HUDEP-2 (cell line): ENCODE measurements at regions not wholly inside any gene's neighbourhood (a gene's known extent, or its start where the extent isn't known, plus 50 kb on each side); places are given as distances from the start of the nearest gene placed in this dataset.

Source experiments
- DNase-seq, 76 experiments: peaks; one replicate each; lab custom pipeline; 2025; ENCODE audit not compliant: unreplicated experiment in 76 of 76; lab: John Stamatoyannopoulos, UW

DNA sequence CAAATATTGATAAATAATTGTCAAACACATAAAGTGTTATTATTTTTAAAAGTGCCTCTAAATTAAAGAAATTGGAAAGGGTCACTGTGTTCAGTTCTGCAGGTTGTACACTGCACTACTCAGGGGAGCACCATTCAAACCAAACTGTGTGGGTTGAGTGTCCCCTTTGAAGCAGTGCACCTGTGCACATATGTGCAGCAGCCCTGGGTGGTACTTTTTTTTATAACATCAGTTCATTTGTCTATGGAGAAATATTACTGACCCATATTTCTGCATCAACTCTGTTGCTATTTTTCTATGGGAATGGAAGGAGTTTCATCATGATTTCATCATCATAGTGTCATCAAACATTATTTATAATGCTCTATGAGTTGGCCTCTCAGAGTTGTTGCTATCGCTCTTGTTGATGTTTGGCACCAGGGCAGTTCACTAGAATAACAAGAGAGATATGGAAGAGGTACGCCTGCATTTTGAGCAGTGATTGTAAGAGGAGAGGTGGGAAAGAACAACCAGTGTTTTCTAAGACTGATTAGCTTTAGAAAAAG is 457.6 kb downstream of the TFAP2A start:
- no peak for DNase-seq

DNA sequence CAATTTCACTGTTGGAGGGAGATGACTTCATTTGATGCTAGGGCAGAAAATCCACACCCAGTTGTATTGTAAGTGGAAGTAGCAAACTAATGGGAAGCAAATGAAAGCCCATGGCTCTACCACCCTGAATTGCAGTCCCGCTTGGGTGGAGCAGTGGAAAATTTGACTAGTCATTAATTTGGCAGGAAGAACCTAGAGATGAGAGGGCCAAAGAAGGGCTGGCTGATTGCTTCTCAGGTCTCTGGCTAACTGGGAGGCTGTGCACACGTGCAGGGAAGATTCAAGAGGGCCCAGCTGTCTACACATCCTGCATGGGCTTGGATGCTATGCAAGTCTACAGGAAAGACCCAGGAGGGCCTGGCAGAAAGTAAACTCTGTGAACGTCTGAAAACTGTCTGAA is 466.2 kb downstream of the TFAP2A start:
- DNase-seq = no peak

DNA sequence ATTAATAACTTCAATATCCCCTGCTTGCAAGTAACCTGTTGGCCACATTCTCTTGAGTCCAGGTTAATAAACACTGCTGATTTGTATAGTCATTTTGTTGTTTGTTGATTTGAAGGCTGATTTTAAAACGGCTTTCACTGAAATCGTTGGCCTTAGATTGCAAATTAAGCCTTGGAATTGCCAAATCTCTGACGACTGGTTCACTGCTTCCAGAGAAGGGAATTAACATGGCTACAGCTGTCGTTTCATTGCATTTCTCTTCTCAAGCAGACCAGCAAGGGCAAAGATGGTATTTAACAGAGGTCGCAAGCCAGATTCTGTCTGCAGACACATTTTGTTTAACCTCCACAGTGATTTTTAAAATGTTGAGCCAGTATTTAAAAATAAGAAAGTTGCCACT is 470.9 kb downstream of the TFAP2A start:
- DNase-seq = no peak

DNA sequence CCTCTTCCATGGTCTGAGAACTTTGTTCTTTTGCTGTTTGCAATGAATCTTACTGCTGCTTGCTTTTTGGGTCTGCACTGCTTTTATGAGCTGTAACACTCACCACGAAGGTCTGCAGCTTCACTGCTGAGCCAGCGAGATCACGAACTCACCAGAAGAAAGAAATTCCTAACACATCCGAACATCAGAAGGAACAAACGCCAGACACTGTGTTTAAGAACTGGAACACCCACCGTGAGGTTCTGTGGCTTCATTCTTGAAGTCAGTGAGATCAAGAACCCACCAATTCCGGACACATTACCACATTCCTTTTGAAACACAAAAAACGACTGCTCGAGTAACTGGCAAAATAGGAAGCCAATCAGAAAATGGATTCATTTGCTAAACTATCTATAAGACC is 471.8 kb downstream of the TFAP2A start:
- no peak for DNase-seq

DNA sequence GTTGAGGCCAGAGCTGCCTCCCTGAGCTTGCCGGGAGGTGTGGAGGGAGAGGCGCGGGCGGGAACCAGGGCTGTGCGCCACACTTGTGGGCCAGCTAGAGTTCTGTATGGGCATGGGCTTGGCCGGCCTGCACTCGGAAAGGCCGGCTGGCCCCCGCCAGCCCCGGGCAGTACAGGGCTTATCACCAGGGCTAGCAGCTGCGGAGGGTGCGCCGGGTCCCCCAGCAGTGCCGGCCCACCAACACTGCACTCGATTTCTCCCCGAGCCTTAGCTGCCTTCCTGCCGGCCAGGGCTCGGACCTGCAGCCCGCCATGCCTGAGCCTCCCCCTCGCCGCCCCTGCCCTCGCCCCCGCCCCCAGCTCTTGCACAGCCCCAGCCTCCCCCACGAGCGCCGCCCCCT is 472.7 kb downstream of the TFAP2A start:
- DNase-seq = no peak

DNA sequence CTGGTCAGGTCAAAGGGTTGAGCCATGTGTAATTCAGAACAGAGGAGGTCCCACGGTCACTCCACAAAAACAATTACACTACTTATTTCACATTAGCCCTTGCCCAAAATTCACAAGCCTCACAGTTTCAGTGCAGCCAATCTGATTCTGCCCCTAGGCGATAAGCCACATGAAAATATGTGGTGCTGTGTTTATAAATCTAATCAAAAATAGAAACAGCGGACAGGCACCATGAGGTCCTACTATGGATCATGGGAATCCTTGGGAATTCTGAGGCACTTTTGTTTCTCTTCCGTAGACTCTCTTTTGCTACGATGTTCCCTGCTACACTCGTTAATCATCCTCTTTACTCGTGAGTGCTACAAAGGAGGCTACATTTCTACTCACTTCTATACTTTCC is 476.1 kb downstream of the TFAP2A start:
- no peak for DNase-seq

DNA sequence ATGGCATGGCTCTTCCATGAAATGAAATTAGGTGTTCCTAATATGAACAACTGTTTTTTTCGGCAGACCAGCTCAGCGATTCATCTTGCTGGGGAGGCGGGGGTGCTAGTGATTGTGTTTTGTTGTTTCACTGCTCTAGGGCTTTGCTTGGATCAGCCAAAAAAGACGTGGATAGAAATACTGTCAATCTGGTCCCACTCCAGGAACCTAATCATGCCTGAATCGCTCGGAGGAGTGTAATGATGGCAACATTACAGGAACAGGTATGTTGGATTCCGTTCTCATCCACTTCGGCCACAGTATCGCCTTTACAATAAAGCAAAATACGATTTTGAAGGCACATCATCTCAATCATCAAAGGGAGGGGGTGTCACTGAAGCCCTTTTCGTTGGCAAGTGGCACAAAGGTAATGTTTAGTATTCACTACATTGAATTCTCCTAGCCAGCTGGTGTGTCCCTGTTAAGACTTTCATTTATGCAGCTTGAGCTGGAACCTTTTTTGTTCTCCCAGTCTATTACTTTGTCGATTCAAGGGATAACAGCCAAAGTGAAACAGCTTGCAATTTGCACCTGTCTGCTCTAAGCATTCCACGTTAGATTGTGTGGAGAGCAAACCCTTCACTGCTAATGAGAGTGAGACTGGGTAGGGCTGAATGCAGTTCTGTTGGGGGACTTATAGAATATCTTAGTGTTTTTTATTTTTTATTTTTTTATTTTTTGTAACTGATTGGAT is 477.7 kb downstream of the TFAP2A start:
- DNase-seq = no peak

DNA sequence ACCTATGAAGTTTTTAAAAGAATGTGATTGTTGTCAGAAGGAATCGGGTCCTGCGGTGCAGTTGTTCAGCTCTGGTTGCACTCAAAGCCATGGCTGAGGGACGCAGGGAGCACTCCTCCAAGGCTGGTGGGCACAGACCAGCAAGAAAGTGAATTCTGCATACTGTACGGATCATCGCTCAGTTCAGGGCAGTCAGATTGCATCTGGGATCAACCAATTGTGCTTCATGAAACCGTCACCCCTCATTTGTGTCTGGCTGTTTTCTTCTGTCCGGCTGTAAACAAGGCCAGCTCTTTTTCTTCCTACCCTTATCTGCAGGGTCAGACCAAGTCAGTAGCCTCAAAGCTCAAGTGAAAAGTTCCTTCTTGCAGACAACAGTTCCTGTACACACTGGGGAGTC is 478.3 kb downstream of the TFAP2A start:
- no peak for DNase-seq

DNA sequence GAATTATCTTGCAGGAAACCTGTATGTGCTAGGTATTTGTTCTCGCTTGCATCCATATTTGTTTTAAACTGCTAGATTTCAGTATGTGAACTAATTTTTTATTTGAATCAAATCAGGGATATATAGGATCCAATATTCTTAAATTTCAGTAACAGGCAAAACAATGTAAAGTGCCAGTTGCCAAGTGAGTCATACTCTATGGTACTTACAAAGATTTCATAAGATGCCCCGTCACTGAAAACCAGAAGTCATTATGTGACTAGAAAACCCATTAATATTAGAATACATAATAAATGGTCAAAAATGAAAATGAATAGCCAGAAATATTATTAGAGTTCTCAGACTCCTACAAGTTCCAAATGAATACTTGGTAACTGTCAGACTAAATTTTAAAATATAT is 481.2 kb downstream of the TFAP2A start:
- DNase-seq = no peak

DNA sequence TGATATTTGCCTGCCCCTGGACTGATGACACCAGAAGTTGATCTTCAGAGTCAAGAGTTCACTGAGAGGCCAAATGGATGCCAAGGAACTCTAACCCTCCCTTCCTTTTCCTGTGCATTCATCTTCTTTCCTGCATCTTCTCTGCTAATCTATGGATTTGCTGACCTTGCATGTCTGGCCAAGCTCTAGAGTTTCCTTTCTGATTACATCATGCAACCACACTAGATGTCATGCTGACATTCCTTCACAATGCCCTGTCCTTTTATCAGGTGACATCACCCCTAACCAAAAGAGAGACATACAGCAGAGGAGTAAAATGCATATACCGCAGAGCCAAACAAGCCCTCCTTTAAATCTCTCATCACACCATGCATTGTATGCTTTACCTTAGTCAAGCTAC is 487.6 kb downstream of the TFAP2A start:
- DNase-seq = no peak

DNA sequence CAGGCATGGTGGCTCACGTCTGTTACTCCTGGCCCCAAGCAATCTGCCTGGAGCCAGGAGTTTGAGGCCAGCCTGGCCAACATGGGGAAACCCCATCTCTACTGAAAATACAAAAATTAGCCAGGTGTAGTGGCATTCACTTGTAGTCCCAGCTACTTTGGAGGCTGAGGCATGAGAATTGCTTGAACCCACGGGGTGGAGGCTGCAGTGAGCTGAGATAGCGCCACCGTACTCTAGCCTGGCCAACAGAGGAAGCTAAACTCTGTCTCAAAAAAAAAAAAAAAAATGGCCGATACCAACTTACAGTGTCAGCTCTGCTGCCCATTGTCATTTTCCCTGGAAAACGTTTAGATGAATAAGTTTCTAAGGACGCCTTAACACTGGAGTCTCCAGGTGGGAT is 489.9 kb downstream of the TFAP2A start:
- no peak for DNase-seq

DNA sequence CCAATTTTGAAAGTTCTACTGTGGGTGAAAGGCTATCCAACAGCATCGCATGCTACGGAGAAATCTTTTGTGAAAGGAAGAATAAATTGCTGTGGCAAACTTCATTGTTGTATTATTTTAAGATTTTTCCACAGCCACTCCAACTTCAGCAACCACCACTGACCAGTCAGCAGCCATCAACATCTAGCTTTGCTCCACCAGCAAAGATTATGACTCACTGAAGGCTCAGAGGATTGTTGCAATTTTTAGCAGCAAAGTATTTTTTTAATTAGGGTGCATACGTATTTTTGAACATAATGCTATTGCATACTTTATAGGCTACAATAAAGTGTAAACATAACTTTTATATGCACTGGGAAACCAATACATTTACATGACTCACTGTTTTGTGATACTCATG is 493.5 kb downstream of the TFAP2A start:
- DNase-seq = no peak

DNA sequence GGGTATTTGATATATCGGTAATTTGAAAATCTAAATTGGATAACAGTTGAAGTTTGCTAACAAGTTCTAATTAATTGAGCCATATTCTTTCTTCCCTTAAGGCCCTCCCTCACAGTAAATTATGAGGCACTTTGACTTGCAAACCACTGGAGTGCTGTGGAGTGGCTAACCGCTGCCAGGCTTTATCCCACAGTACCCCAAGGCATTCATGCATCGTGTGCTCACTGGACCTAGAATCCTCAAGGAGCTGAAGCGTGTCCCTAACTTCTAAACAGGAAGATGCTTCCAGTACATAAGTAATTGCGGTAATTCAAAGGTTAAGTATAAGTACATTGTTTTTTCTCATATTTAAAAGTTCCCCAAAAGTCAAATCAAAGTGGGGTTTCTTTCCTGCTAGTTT is 499.9 kb downstream of the TFAP2A start:
- DNase-seq = no peak

DNA sequence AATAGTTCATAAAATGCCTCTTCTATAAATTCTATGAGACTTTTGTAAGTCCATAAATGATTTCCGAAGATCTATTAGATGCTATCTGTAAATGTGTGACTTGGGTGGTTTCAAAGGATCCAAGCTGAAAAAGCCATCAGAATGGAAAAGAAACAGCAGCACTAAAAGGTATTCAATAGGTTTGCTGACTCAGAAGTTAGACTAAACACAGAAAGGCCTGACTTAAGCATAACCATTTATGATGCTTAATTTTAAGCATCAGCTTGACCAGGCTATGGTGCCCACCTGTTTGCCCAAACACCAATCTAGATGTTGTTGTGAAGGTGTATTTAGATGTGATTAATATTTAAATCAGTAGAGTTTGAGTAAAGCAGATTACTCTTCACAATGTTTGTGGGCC is 513.5 kb downstream of the TFAP2A start:
- DNase-seq = no peak

DNA sequence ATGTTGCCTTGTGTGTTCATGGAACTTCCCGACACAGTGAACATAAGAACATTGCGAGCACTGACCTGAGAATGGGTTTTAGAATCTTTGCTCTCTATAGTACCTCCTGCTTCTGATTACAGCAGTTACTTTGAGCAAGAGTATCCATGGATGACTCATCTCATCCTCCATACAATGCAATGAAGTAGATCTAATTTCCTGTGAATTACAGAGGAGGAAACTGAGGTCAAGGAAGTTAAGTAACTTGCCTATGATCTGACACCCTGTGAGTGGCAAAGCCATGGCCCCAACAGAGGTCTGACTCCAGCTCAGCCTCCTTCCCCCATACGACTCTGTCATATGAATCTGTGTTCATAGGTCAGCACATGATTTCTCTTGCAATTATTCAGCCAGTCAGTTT is 518.1 kb downstream of the TFAP2A start:
- no peak for DNase-seq

DNA sequence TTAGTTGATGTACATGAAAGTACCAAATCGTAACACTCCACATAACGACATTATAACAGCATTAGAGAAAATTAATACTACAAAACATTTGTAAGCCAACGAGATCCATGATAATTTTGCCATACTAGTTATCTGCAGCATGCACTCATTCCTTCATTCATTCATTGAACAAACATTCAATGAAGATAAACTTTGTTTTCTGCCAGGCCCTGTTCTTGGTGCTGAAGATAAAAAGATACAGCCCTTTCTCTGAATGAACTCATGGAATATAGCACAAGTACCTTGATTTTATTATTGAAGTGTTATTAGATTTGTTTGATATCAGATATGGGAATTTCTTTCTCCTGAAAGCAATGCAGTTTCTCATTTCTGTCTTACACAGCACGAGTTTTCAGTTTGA is 524.0 kb downstream of the TFAP2A start:
- no peak for DNase-seq

DNA sequence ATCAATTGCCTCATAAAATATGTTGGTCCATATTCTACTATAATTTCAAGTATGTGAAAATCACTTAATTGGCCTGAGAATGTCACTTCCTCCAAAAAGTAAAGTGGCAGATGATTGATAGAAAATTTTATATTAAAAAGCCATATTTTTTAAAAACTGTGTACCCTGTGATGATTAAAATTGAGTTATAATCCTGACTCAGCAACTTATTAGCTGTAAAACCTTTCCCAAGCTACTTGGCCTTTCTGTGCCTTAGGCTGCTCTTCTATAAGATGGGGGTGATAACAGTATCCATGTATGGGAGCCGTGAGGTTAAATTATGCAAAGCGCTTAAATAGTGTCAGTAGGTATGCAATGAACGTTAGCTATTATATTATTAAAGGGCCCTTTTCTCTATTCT is 524.4 kb downstream of the TFAP2A start:
- DNase-seq = no peak

DNA sequence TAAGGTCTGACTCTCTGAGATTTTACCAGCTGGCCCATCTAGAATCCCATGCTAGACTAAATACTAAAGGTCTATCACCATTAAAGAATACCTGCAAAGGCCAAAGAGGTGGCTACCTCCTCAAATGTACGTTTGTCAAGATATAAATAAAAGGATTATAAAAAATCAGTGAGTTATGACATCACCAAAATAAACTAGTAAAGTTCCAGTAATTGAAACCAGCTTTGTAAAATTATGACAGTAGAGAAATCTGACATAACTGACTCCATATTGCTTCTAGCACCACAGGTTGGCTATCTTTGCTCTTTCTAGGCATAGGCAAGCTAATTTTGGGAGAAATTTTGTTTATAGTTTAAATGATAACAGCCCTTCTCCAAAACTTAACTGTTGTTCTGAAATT is 536.3 kb downstream of the TFAP2A start:
- no peak for DNase-seq

DNA sequence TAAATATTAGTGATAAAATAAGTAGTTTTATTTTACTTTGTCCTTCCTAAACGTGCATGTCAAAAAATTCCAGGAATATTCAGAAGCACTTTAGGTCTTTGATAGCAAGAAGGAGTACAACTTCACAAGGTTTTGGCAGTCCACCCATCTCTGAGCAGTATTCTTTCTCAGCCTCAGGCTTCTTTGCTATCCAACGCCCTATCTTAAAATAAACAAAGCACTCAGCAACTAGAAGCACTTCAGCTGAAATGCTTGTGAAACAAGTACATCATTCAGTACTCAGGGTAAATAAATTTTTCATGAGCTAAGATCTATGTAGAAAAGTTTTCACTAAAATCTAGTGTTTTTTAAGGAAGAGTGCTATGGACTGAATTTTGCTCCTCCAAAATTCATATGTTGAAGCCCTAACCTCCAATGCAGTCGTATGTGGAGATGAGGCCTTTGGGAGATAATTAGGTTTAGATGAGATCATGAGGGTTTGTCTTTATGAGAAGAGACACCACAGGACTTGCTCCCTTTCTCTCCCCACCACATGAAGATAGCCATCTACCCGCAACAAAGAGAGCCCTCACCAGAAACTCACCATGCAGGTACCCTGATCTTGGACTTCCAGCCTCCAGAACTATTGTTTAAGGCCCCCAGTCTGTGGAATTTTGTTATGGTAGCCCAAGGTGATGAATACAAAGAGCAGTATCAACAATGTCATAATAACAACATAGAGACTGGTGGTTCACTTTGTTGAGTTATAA is 539.1 kb downstream of the TFAP2A start:
- DNase-seq = no peak

DNA sequence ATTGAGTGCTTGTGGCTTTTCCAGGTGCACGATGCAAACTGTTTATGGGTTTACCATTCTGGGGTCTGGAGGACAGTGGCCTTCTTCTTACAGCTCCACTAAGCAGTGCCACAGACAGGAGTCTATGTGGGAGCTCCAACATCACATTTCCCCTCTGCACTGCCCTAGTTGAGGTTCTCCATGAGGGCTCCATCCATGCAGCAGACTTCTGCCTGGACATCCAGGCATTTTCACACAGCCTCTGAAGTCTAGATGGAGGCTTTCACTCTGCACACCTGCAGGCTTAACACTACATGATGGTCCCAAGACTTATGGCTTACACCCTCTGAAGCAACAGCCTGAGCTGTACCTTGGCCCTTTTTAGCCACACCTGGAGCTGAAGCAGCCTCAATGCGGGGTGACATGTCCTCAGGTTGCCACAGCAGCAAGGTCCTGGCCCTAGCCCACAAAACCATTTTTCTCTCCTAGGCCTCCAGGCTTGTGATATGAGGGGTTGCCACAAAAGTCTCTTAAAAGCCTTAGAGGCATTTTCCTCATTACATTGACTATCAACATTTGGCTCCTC is 552.2 kb downstream of the TFAP2A start:
- DNase-seq = no peak

DNA sequence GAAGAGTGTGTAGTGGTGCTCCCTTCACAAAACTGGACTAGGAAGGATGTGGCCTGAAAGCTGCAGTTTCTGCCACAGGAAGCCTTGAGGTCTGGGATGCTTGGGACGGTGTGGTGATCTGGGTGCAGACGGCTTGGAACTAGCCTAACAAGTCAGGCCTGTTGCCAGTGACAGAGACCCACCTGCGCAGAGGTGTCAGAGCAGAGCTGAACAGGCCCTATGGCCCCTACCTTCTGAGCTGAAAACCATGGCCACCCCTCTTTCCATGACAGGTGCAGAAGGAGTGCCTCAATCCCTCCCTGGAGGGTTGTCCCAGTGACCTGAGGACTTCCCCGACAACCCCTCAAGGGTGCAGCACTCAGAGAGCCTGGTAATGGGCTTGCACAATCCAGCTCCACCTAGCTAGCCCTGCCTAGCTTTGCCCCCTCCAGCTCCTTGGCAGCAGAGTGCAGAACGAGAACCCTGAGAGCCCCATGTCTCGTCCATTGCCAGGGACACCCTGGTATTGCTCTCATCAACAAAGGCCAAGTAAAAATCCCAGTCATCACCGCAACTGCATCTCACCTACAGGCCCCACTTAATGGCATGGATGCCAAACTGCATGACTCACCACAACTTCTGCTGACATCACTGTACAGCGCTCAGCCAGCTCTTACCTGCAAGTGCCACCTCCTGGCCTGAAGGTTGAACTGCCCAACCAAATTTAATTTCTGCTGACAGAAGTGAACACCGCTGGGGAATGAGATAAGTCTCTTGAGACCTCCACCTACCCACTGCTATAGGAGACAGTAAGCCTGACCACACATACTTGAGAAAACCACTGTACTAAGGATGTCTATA is 563.1 kb downstream of the TFAP2A start:
- DNase-seq = no peak
